Psoas muscle (tissue), 7 donors: ENCODE measurements at regions not wholly inside any gene's neighbourhood (a gene's known extent, or its start where the extent isn't known, plus 50 kb on each side); places are given as distances from the start of the nearest gene placed in this dataset.

Source experiments
- ATAC-seq, 4 donors: fragments of 200-7000 bp; cut with Tn5 transposase; one replicate each; pipeline ENCODE4 v1.9.1; 2020; ENCODE audit warnings: moderate library complexity in 3 of 4, mild to moderate bottlenecking in 2 of 4
- DNase-seq, 2 donors: peaks; one replicate each; pipeline ENCODE4 v3.0.0-alpha.2; 2020
- H3K27ac ChIP-seq: fragments of 200-600 bp; one replicate; pipeline ENCODE4 v1.8.0; 2022
- H3K27me3 ChIP-seq, 3 donors: fragments of 200-600 bp in 1 of 3; one replicate each; pipeline versions ENCODE4 v1.6.1 to v1.8.0; 2013 to 2022; ENCODE audit warnings: low read length in 2 of 3, mild to moderate bottlenecking in 2 of 3, moderate library complexity in 1 of 3; ENCODE audit not compliant: insufficient read depth in 3 of 3
- H3K36me3 ChIP-seq, 2 donors: fragments of 200-600 bp in 1 of 2; one replicate each; pipeline versions ENCODE4 v1.6.1 to v1.8.0; 2013 to 2022; ENCODE audit warnings: low read depth in 1 of 2, mild to moderate bottlenecking in 1 of 2, moderate library complexity in 1 of 2; ENCODE audit not compliant: insufficient read depth in 1 of 2
- H3K4me1 ChIP-seq: fragments of 200-600 bp; one replicate; pipeline ENCODE4 v1.8.0; 2022
- H3K4me3 ChIP-seq: fragments of 200-600 bp; one replicate; pipeline ENCODE4 v1.8.0; 2022; ENCODE audit warnings: mild to moderate bottlenecking
- H3K9me3 ChIP-seq: fragments of 200-600 bp; one replicate; pipeline ENCODE4 v1.8.0; 2022
- WGBS, 3 donors: extraction: QIAGEN DNeasy Blood & Tissue Kit; methylation state at CpG; one replicate each; pipeline versions ENCODE4 v1.1.6 to v1.1.7; 2013; 5-methylcytosine and 5-hydroxymethylcytosine counted together
- intact Hi-C, 2 donors: fragments of 100-400 bp; cut with DNase I; formaldehyde crosslinking; loops; one replicate each; pipeline versions ENCODE4 v1.11.0 to v1.14.2; 2022
- TF ChIP-seq, protein P1 (sequence below): fragments of 200-600 bp; IDR thresholded peaks from one replicate; pipeline ENCODE4 v1.8.0; 2022; ENCODE audit warnings: antibody characterized with exemption
- donor health status: healthy with polysubstance abuse.
- donor health status: DM: no; HTN: no; CAD: no; lungs with moderate emphysema.
- donor health status: Bipolar disorder and iron deficiency.
- donor health status: healthy.
- donor health status: DM: yes; HTN: yes; CAD: no.
- donor health status: DM: no; HTN: no; CAD: no.
- donor health status: DM: yes; HTN: yes; CAD: no.

DNA sequence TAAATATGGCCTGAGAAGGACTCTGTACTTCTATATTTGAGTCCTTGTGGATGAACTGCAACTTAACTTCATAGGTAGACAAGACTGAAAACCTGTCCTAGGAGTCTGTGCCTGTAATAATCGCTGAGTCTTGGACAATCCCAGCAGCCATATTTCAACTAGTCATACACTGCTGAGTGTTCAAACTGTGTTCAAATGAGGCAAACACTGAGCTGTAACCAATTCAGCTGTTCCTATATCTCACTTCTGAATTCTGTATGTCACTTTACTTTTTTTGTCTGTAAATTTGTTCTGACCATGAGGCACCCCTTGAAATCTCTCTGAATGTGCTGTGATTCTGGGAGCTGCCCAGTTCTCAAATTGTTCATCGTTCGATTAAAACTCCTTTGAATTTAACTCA lies 72.4 kb downstream of the FOXF2 start:
- TF ChIP-seq, protein P1, sequence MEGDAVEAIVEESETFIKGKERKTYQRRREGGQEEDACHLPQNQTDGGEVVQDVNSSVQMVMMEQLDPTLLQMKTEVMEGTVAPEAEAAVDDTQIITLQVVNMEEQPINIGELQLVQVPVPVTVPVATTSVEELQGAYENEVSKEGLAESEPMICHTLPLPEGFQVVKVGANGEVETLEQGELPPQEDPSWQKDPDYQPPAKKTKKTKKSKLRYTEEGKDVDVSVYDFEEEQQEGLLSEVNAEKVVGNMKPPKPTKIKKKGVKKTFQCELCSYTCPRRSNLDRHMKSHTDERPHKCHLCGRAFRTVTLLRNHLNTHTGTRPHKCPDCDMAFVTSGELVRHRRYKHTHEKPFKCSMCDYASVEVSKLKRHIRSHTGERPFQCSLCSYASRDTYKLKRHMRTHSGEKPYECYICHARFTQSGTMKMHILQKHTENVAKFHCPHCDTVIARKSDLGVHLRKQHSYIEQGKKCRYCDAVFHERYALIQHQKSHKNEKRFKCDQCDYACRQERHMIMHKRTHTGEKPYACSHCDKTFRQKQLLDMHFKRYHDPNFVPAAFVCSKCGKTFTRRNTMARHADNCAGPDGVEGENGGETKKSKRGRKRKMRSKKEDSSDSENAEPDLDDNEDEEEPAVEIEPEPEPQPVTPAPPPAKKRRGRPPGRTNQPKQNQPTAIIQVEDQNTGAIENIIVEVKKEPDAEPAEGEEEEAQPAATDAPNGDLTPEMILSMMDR, result no peak
- Histone ChIP-seq H3K4me1 (no peaks in the 10 kb centered on the region), H3K9me3 (no peaks in the 10 kb centered on the region), H3K27ac (no peak overlapping the region), H3K4me3 (no peak overlapping the region), H3K36me3 (no peaks in the 10 kb centered on the region), H3K27me3 (no peaks in the 10 kb centered on the region)
- DNase-seq (no peak), ATAC-seq (no peak)
- WGBS, 3 donors, result 87 to 92% (median 90%) methylated on average over 3 of the region's 3 CpGs
- intact Hi-C loops, result no loop called here

DNA sequence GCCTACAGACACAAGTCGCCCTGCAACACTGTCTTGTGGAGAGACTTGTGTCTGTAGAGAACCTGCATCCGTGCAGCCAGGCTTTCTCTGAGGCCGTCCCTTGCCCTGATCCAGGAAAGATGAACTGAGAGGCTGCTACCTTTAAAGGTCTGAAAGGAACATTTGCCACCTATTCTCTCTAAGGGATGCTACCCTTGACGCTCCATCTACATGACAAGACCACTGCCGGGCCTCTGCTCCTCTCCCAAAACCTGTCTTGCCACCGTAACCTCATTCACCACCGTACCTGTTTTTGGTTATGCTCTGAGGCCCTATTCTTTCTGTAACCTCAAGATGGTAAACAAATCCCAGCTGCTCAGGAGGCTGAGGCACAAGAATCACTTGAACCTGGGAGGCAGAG lies 73.9 kb downstream of the FOXF2 start:
- no peaks in the 10 kb centered on the region for H3K36me3 ChIP-seq
- ATAC-seq (no peak), DNase-seq (no peak)
- no peaks in the 10 kb centered on the region for H3K4me1 ChIP-seq
- 77 to 81% (median 78%) methylated on average over 7 of the region's 7 CpGs for WGBS, 3 donors
- no peaks in the 10 kb centered on the region for H3K9me3 ChIP-seq
- intact Hi-C loops, result no loop called here
- no peaks in the 10 kb centered on the region for H3K27me3 ChIP-seq
- TF ChIP-seq, protein P1, result no peak
- no peak overlapping the region for H3K4me3 ChIP-seq
- no peak overlapping the region for H3K27ac ChIP-seq

- Histone ChIP-seq H3K27ac (no peak overlapping the region), H3K9me3 (no peaks in the 10 kb centered on the region), H3K4me3 (no peak overlapping the region), H3K4me1 (no peaks in the 10 kb centered on the region), H3K36me3 (no peaks in the 10 kb centered on the region), H3K27me3 (no peaks in the 10 kb centered on the region)
- DNase-seq (no peak), ATAC-seq (no peak)
- intact Hi-C loops, result no loop called here
- WGBS, 3 donors, result 86 to 93% (median 90%) methylated on average over 8 of the region's 8 CpGs
- TF ChIP-seq, protein P1, result no peak
Observed at GRCh38 chr6:1463751-1464426, 74.5 kb downstream of the FOXF2 start.

DNA sequence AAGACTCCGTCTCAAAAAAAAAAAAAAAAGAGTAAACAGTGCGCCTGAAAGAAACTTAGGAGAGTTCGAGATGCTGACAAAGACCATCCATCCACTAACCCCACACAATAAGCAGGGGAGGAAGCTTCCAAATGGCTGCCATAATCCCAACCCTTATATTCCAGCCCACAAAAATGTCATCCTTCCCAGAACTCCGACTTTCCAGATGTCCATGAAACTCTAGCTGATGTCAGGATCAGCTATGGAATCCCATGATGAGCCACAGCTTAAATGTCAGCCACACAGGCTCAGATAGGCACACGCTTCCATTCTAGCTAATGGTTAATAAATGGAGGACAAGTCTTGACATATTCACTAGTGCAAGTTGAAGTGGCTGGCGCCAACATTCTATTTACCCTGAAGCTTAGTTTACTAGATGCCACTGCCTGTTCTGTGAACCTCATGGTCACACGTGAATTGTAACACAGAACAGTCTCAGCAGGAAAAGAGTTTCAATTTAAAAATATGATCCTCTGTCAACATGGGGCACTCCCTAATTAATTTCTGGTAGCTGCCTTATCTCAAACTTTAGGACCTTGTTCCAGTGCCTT lies 75.5 kb downstream of the FOXF2 start:
- Histone ChIP-seq H3K27ac (no peak overlapping the region), H3K27me3 (no peaks in the 10 kb centered on the region), H3K9me3 (no peaks in the 10 kb centered on the region), H3K4me3 (no peak overlapping the region), H3K36me3 (no peaks in the 10 kb centered on the region), H3K4me1 (no peaks in the 10 kb centered on the region)
- no peak for ATAC-seq
- DNase-seq, result no peak
- intact Hi-C loops, result no loop called here
- 63 to 74% (median 71%) methylated on average over 7 of the region's 7 CpGs for WGBS, 3 donors
- TF ChIP-seq, protein P1, result no peak

GRCh38 chr6:1468126-1468525 lies 78.8 kb downstream of the FOXF2 start:
- H3K9me3 ChIP-seq, result no peaks in the 10 kb centered on the region
- TF ChIP-seq, protein P1, result no peak
- ATAC-seq (no peak), DNase-seq (no peak)
- no peak overlapping the region for H3K27ac ChIP-seq
- H3K36me3 ChIP-seq, result no peaks in the 10 kb centered on the region
- intact Hi-C loops, result no loop called here
- WGBS, 3 donors, result 30 to 33% (median 32%) methylated on average over 7 of the region's 7 CpGs
- no peaks in the 10 kb centered on the region for H3K4me1 ChIP-seq
- H3K27me3 ChIP-seq, result no peaks in the 10 kb centered on the region
- no peak overlapping the region for H3K4me3 ChIP-seq
